Hepatocyte (in vitro differentiated cells): ENCODE measurements at regions not wholly inside any gene's neighbourhood (a gene's known extent, or its start where the extent isn't known, plus 50 kb on each side); places are given as distances from the start of the nearest gene placed in this dataset.

Experiments used
- CTCF ChIP-seq: fragments of 200-600 bp; sonication (generic); IDR thresholded peaks from 2 replicates; pipeline ENCODE4 v1.5.1; 2016; ENCODE audit warnings: antibody characterized with exemption, mild to moderate bottlenecking; ENCODE audit not compliant: poor library complexity
- EZH2 ChIP-seq: fragments of 200-600 bp; sonication (generic); IDR thresholded peaks from 2 replicates; pipeline ENCODE4 v1.6.1; 2016; ENCODE audit warnings: antibody characterized with exemption, mild to moderate bottlenecking, borderline replicate concordance

GRCh38 chr10:20672741-20673140 lies 224.4 kb downstream of the NEBL start:
- no peak for TF ChIP-seq CTCF
- no peak for TF ChIP-seq EZH2
